ENCODE measurements at regions not wholly inside any gene's neighbourhood (a gene's known extent, or its start where the extent isn't known, plus 50 kb on each side); places are given as distances from the start of the nearest gene placed in this dataset.

GRCh38 chr13:85544756-85545155 is 254.5 kb downstream of the SLITRK6 start:
- DNase-seq = no peak
- no peak for ATAC-seq
- intact Hi-C loops (cut with DNase I) = no loop called here
- WGBS, 4 donors = 74 to 89% (median 82%) methylated on average over 1 of the region's 1 CpG
- H3K4me1 ChIP-seq = no peaks in the 10 kb centered on the region
- H3K27me3 ChIP-seq = no peaks in the 10 kb centered on the region
- no peak overlapping the region for H3K27ac ChIP-seq
- H3K36me3 ChIP-seq = no peaks in the 10 kb centered on the region
- H3K4me3 ChIP-seq = no peak overlapping the region
- peaks cover 0 to 14% (median 1%) of the 10 kb centered on the region in 12 donors for H3K9me3 ChIP-seq
- TF ChIP-seq POLR2A (IDR thresholded peaks at IDR 0.05) (no peak), CTCF (IDR thresholded peaks at IDR 0.05) (no peak)

- peaks cover 0 to 6% (median 0%) of the 10 kb centered on the region in 12 donors for H3K9me3 ChIP-seq
- no peaks in the 10 kb centered on the region for H3K4me1 ChIP-seq
- H3K4me3 ChIP-seq = no peak overlapping the region
- no peaks in the 10 kb centered on the region for H3K36me3 ChIP-seq
- WGBS, 4 donors = 72 to 83% (median 78%) methylated on average over 2 of the region's 2 CpGs
- TF ChIP-seq CTCF (IDR thresholded peaks at IDR 0.05) = no peak
- no peak for TF ChIP-seq POLR2A (IDR thresholded peaks at IDR 0.05)
- no peaks in the 10 kb centered on the region for H3K27me3 ChIP-seq
- ATAC-seq = no peak
- H3K27ac ChIP-seq = no peak overlapping the region
- DNase-seq = no peak
- intact Hi-C loops (cut with DNase I) = no loop called here
Observed at GRCh38 chr13:85543144-85543543, 256.1 kb downstream of the SLITRK6 start.

- TF ChIP-seq CTCF (IDR thresholded peaks at IDR 0.05) (no peak), POLR2A (IDR thresholded peaks at IDR 0.05) (no peak)
- Histone ChIP-seq H3K4me3 (no peak overlapping the region), H3K27me3 (no peaks in the 10 kb centered on the region), H3K4me1 (no peaks in the 10 kb centered on the region), H3K36me3 (no peaks in the 10 kb centered on the region), H3K9me3 (peaks cover 0 to 2% (median 0%) of the 10 kb centered on the region in 12 donors), H3K27ac (no peak overlapping the region)
- DNase-seq (no peak), ATAC-seq (no peak)
- 69 to 75% (median 74%) methylated on average over 2 of the region's 2 CpGs for WGBS, 4 donors
- intact Hi-C loops (cut with DNase I) = no loop called here
Observed at GRCh38 chr13:85541476-85541875, 257.7 kb downstream of the SLITRK6 start.

GRCh38 chr13:85538957-85539356 is 260.3 kb downstream of the SLITRK6 start:
- no peak for ATAC-seq
- 69 to 80% (median 72%) methylated on average over 4 of the region's 4 CpGs for WGBS, 4 donors
- no peak overlapping the region for H3K27ac ChIP-seq
- H3K27me3 ChIP-seq = no peaks in the 10 kb centered on the region
- no peaks in the 10 kb centered on the region for H3K36me3 ChIP-seq
- intact Hi-C loops (cut with DNase I) = no loop called here
- no peak overlapping the region for H3K4me3 ChIP-seq
- TF ChIP-seq CTCF (IDR thresholded peaks at IDR 0.05) = no peak
- no peak for TF ChIP-seq POLR2A (IDR thresholded peaks at IDR 0.05)
- H3K4me1 ChIP-seq = no peaks in the 10 kb centered on the region
- no peak for DNase-seq
- no peaks in the 10 kb centered on the region for H3K9me3 ChIP-seq
